GM12873 (cell line): ENCODE measurements at regions not wholly inside any gene's neighbourhood (a gene's known extent, or its start where the extent isn't known, plus 50 kb on each side); places are given as distances from the start of the nearest gene placed in this dataset.

ENCODE experiments used
- TF ChIP-seq, protein P1 (sequence below): IDR thresholded peaks from 2 replicates; pipeline ENCODE4 v1.5.1; 2012; ENCODE audit warnings: low read depth, mild to moderate bottlenecking, moderate library complexity, low read length, control low read depth; ENCODE audit not compliant: insufficient read depth; ENCODE audit errors: missing control alignments

DNA sequence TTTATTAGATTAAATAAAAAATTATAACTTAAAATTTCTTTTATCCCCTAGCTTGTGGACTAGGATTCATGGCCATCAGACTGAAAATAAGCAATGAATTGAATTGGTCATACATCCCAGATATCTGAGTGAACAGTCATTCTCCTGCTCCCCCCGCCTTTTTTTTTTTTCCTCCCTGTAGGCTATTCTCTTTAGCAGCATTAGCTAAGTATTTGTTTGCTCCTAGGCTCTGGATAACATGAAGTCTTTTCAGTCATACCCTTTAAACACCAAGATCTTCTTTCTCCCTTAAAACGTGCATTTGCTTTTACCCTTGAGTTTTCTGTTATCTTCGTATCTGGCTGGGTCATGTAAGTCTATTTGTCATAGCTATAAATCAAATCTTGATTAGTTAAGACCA is 866.7 kb upstream of the SPRY2 start:
- TF ChIP-seq, protein P1, sequence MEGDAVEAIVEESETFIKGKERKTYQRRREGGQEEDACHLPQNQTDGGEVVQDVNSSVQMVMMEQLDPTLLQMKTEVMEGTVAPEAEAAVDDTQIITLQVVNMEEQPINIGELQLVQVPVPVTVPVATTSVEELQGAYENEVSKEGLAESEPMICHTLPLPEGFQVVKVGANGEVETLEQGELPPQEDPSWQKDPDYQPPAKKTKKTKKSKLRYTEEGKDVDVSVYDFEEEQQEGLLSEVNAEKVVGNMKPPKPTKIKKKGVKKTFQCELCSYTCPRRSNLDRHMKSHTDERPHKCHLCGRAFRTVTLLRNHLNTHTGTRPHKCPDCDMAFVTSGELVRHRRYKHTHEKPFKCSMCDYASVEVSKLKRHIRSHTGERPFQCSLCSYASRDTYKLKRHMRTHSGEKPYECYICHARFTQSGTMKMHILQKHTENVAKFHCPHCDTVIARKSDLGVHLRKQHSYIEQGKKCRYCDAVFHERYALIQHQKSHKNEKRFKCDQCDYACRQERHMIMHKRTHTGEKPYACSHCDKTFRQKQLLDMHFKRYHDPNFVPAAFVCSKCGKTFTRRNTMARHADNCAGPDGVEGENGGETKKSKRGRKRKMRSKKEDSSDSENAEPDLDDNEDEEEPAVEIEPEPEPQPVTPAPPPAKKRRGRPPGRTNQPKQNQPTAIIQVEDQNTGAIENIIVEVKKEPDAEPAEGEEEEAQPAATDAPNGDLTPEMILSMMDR = no peak

DNA sequence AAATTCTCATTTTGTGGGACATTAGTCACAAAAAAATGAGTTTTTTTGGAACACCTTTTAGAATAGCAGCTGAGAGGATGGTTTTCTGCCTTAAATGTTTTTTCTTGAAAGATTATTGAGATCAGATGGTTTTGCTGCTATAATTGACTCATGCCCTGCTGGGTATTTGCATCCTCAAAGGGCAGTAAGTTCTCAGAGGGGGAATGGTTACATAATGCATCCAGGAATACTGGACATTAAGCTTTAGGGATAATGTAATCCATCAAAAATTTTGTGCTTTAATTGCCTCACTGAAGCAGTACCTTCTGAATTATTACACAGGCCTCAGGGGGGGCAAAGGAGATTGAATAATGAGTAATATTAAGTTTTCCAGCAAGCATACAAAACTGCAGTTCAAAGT is 866.3 kb upstream of the SPRY2 start:
- TF ChIP-seq, protein P1 = no peak

GRCh38 chr13:81203783-81204182 is 862.9 kb upstream of the SPRY2 start:
- TF ChIP-seq, protein P1 = no peak

GRCh38 chr13:81199956-81200355 is 859.0 kb upstream of the SPRY2 start:
- TF ChIP-seq, protein P1 = no peak

DNA sequence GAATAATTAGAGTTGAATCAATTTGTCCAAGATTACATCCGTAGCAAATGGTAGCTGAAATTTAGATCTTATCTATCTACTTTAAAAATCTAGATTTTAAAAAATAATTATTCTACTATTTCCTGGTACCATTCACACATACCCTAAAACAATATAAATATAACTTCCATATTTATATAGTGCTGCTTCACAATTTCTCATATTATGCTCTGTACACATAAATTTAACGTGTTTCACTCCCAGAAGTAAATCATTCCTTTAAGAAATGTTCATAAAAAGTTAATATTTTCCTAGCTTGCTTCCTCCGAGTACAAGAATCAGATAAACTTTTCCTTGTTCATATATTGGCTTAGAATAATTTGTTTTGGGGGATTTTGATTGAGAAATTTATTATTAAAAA is 857.0 kb upstream of the SPRY2 start:
- TF ChIP-seq, protein P1 = no peak

DNA sequence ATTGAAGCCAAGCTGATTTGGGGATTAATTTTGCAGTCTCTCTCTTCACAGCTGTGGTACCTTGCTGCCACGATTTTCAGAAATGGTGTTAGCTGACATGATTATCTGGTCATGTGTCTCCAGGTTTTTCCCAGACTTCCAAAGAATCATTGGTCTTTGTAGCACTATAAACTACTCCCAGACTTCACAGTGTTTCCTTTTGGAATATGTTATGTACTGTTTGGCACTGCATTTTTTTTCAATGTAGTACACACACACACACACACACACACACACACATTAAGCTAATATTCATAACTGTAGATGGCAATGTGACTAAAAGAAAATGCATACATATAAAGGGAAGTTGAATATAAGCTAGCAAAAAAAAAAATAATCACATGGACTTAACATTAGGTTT is 856.6 kb upstream of the SPRY2 start:
- TF ChIP-seq, protein P1 = no peak

DNA sequence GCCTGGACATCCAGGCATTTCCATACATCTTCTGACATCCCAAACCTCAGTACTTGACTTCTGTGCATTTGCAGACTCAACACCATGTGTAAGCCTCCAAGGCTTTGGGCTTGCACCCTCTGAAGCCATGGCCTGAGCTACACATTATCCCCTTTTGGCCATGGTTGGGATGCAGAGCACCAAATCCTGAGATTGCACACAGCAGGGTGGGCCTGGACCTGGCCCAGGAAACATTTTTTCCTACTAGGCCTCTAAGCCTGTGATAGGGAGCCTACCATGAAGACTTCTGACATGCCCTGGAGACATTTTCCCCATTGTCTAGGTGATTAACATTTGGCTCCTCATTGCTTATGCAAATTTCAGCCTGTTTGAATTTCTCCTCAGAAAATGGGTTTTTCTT is 853.4 kb upstream of the SPRY2 start:
- TF ChIP-seq, protein P1 = no peak

GRCh38 chr13:81184556-81185265 is 843.8 kb upstream of the SPRY2 start:
- TF ChIP-seq, protein P1 = no peak
